ENCODE measurements at regions not wholly inside any gene's neighbourhood (a gene's known extent, or its start where the extent isn't known, plus 50 kb on each side); places are given as distances from the start of the nearest gene placed in this dataset.

GRCh38 chr1:88149686-88150085 lies 534.4 kb upstream of the PKN2 start:
- TF ChIP-seq CTCF (conservative IDR thresholded peaks at IDR 0.05; ENCODE audit: low read length) (no peak), EZH2phosphoT487 (IDR thresholded peaks at IDR 0.05; ENCODE audit: borderline replicate concordance, low read depth, low read length) (no peak)

Data from OCI-LY7 (cell line).